SU-DHL-6 (cell line): ENCODE measurements at regions not wholly inside any gene's neighbourhood (a gene's known extent, or its start where the extent isn't known, plus 50 kb on each side); places are given as distances from the start of the nearest gene placed in this dataset.

Experiments
- CTCF ChIP-seq: fragments of 200-600 bp; sonication (generic); IDR thresholded peaks from one replicate; pipeline ENCODE4 v1.5.1; 2017; ENCODE audit warnings: antibody characterized with exemption, mild to moderate bottlenecking, low read length, moderate library complexity; ENCODE audit not compliant: insufficient read depth, poor library complexity, severe bottlenecking
- EZH2phosphoT487 ChIP-seq: fragments of 200-600 bp; sonication (generic), shearing (Covaris generic); conservative IDR thresholded peaks from 2 replicates; pipeline ENCODE4 v1.6.1; 2018; ENCODE audit warnings: mild to moderate bottlenecking, antibody characterized with exemption, low read length, moderate library complexity, mixed read lengths

- TF ChIP-seq CTCF, result no peak
- no peak for TF ChIP-seq EZH2phosphoT487
These were observed 193.4 kb upstream of the CDH11 start for GRCh38 chr16:65315081-65315780.
